DMS 273 treated with DMSO at 0.1 percent for 48 hours (cell line): ENCODE measurements at regions not wholly inside any gene's neighbourhood (a gene's known extent, or its start where the extent isn't known, plus 50 kb on each side); places are given as distances from the start of the nearest gene placed in this dataset.

Source experiments
- DNase-seq: peaks from one replicate; lab custom pipeline; 2025; lab: John Stamatoyannopoulos, UW

- no peak for DNase-seq
Measured at GRCh38 chr14:98937021-98937420, 335.0 kb downstream of the BCL11B start.

GRCh38 chr14:98937712-98938505 is 334.1 kb downstream of the BCL11B start:
- DNase-seq = no peak

GRCh38 chr14:98940693-98941437 is 331.1 kb downstream of the BCL11B start:
- DNase-seq = no peak

- DNase-seq = no peak
Measured at GRCh38 chr14:98941481-98941880, 330.5 kb downstream of the BCL11B start.

GRCh38 chr14:98943907-98944306 is 328.1 kb downstream of the BCL11B start:
- no peak for DNase-seq

- no peak for DNase-seq
Measured at GRCh38 chr14:98944989-98945388, 327.0 kb downstream of the BCL11B start.

GRCh38 chr14:98945611-98946570 is 326.1 kb downstream of the BCL11B start:
- no peak for DNase-seq

- no peak for DNase-seq
Measured at GRCh38 chr14:98946940-98947339, 325.1 kb downstream of the BCL11B start.

- no peak for DNase-seq
Measured at GRCh38 chr14:98947911-98948595, 323.9 kb downstream of the BCL11B start.

- no peak for DNase-seq
Measured at GRCh38 chr14:98949051-98949450, 322.9 kb downstream of the BCL11B start.

- no peak for DNase-seq
Measured at GRCh38 chr14:98949481-98950135, 322.4 kb downstream of the BCL11B start.

- DNase-seq = no peak
Measured at GRCh38 chr14:98950353-98950895, 321.6 kb downstream of the BCL11B start.

- DNase-seq = no peak
Measured at GRCh38 chr14:98951031-98951430, 321.0 kb downstream of the BCL11B start.

GRCh38 chr14:98951521-98952152 is 320.4 kb downstream of the BCL11B start:
- no peak for DNase-seq

- DNase-seq = no peak
Measured at GRCh38 chr14:98952593-98953350, 319.2 kb downstream of the BCL11B start.

GRCh38 chr14:98953551-98954348 is 318.2 kb downstream of the BCL11B start:
- DNase-seq = no peak

- DNase-seq = no peak
Measured at GRCh38 chr14:98954349-98955000, 317.5 kb downstream of the BCL11B start.
